K562 (cell line): ENCODE measurements at regions not wholly inside any gene's neighbourhood (a gene's known extent, or its start where the extent isn't known, plus 50 kb on each side); places are given as distances from the start of the nearest gene placed in this dataset.

Source experiments
- ATAC-seq: fragments of 200-7000 bp; cut with Tn5 transposase; 3 replicates; pipeline ENCODE4 v1.9.1; 2020; ENCODE audit warnings: moderate library complexity
- BruUV-seq: library from RNA; stranded (reverse); fragments of 400-500 nt; replicated peaks from 2 replicates; lab custom pipeline; 2021; lab: Mats Ljungman, UMichigan
- CTCF ChIA-PET: fragments of 300-600 bp; formaldehyde crosslinking; extraction: SDS; loops from one replicate; lab custom pipeline; 2021; ENCODE audit warnings: low intra/inter-chr PET ratio; lab: Yijun Ruan, JAX
- POLR2A ChIA-PET: fragments of 300-600, 350-650 bp; sonication (Branson Sonifier 250); formaldehyde crosslinking; extraction: SDS; loops from one replicate; lab custom pipeline; 2021; ENCODE audit warnings: antibody characterized with exemption, inconsistent platforms; lab: Yijun Ruan, JAX
- DNase-seq, 4 experiments: peaks; one replicate each; pipeline versions ENCODE4 v3.0.0 to v3.0.0-alpha.2; 2011 to 2018; ENCODE audit warnings: low spot score in 3 of 4, mixed read lengths in 3 of 4; ENCODE audit errors: extremely low read depth in 1 of 4
- FAIRE-seq: peaks from 2 replicates; lab custom pipeline; 2011; peaks lifted over from hg19 to GRCh38; lab: Jason Lieb, UNC
- H2AFZ ChIP-seq: 2 replicates; pipeline ENCODE4 v1.6.0; 2011; ENCODE audit warnings: low read depth, low read length, control low read depth, inconsistent platforms
- H3K27ac ChIP-seq: fragments of 200-600 bp; 3 replicates; pipeline ENCODE4 v1.8.0; 2011; ENCODE audit warnings: low read depth, mild to moderate bottlenecking, control low read depth, inconsistent platforms, low read length, moderate library complexity, mixed read lengths; ENCODE audit errors: extremely low read depth
- H3K27me3 ChIP-seq, 2 experiments: fragments of 300-600 bp in 1 of 2; 2 replicates in 1 of 2; 3 replicates in 1 of 2; pipeline versions ENCODE4 v1.6.0 to v1.8.0; 2011; ENCODE audit warnings: inconsistent platforms in 2 of 2, low read length in 2 of 2, mild to moderate bottlenecking in 1 of 2, mixed read lengths in 1 of 2, moderate library complexity in 1 of 2; ENCODE audit not compliant: control insufficient read depth in 2 of 2, insufficient read depth in 2 of 2
- H3K36me3 ChIP-seq: fragments of 300-600 bp; 3 replicates; pipeline ENCODE4 v1.8.0; 2011; ENCODE audit warnings: mild to moderate bottlenecking, low read length, inconsistent platforms; ENCODE audit not compliant: control insufficient read depth, insufficient read depth
- H3K4me1 ChIP-seq, 2 experiments: fragments of 200-600 bp in 1 of 2; replicated peaks in 1 of 2; 2 replicates in 1 of 2; 3 replicates in 1 of 2; pipeline versions ENCODE4 v1.5.1 to v1.8.0; 2011; ENCODE audit warnings: inconsistent platforms in 2 of 2, low read length in 2 of 2, mild to moderate bottlenecking in 1 of 2, mixed read lengths in 1 of 2, moderate library complexity in 1 of 2; ENCODE audit not compliant: control insufficient read depth in 2 of 2, insufficient read depth in 2 of 2
- H3K4me2 ChIP-seq: 2 replicates; pipeline ENCODE4 v1.6.1; 2011; ENCODE audit warnings: low read length, control low read depth, inconsistent platforms, mixed read lengths; ENCODE audit not compliant: insufficient read depth
- H3K4me3 ChIP-seq: fragments of 200-600 bp; sonication (generic), shearing (Covaris generic); 2 replicates; pipeline ENCODE4 v1.5.1; 2016; ENCODE audit warnings: control low read depth, inconsistent platforms
- H3K79me2 ChIP-seq: fragments of 200-600 bp; 3 replicates; pipeline ENCODE4 v1.8.0; 2011; ENCODE audit warnings: low read length, inconsistent platforms; ENCODE audit not compliant: control insufficient read depth, insufficient read depth
- H3K9ac ChIP-seq, 2 experiments: 2 replicates each; pipeline versions ENCODE4 v1.6.0 to v1.6.1; 2011; ENCODE audit warnings: low read depth in 2 of 2, low read length in 2 of 2, control low read depth in 1 of 2, inconsistent platforms in 1 of 2, mild to moderate bottlenecking in 1 of 2, mixed read lengths in 1 of 2; ENCODE audit not compliant: insufficient read depth in 1 of 2
- H3K9me1 ChIP-seq: one replicate; pipeline ENCODE4 v1.6.0; 2011; ENCODE audit warnings: inconsistent platforms, mild to moderate bottlenecking, low read length, moderate library complexity; ENCODE audit not compliant: control insufficient read depth, insufficient read depth
- H3K9me3 ChIP-seq: replicated peaks from 2 replicates; pipeline ENCODE4 v1.5.1; 2011; ENCODE audit warnings: low read depth, low read length, inconsistent platforms; ENCODE audit not compliant: control insufficient read depth, insufficient read depth
- H4K20me1 ChIP-seq: replicated peaks from 2 replicates; pipeline ENCODE4 v1.6.1; 2011; ENCODE audit warnings: low read length, inconsistent platforms, mixed read lengths; ENCODE audit not compliant: control insufficient read depth, insufficient read depth
- HDAC3 ChIP-seq: fragments of 450-650 bp; IDR thresholded peaks from 2 replicates; pipeline ENCODE4 v1.6.1; 2018; ENCODE audit warnings: borderline replicate concordance, mild to moderate bottlenecking, moderate library complexity; ENCODE audit not compliant: partially characterized antibody
- MAZ ChIP-seq, 2 experiments: fragments of 450-650 bp in 1 of 2; sonication (generic) in 1 of 2; formaldehyde crosslinking; IDR thresholded peaks in 1 of 2; conservative IDR thresholded peaks in 1 of 2; 2 replicates each; pipeline versions ENCODE4 v1.4.0 to v1.5.0; 2020; ENCODE audit warnings: mild to moderate bottlenecking in 1 of 2, missing genetic modification reagents in 1 of 2
- SMAD3 ChIP-seq: fragments of 450-650 bp; formaldehyde crosslinking; conservative IDR thresholded peaks from 2 replicates; pipeline ENCODE4 v1.4.0; 2020; ENCODE audit warnings: mild to moderate bottlenecking
- ZBED1 ChIP-seq: IDR thresholded peaks from 2 replicates; pipeline ENCODE4 v1.6.1; 2014
- ZC3H4 ChIP-seq: sonication (generic); formaldehyde crosslinking; IDR thresholded peaks from 2 replicates; pipeline ENCODE4 v1.9.0; 2021; ENCODE audit warnings: missing genetic modification reagents, borderline replicate concordance
- ZNF124 ChIP-seq: sonication (generic); formaldehyde crosslinking; IDR thresholded peaks from 2 replicates; pipeline ENCODE4 v1.8.1; 2022; ENCODE audit warnings: missing genetic modification reagents
- ZNF133 ChIP-seq: fragments of 250-450 bp; sonication (Bioruptor Pico); IDR thresholded peaks from 2 replicates; pipeline ENCODE4 v1.4.0; 2020; ENCODE audit warnings: mild to moderate bottlenecking
- ZNF274 ChIP-seq: IDR thresholded peaks from 2 replicates; pipeline ENCODE4 v1.6.1; 2011; ENCODE audit warnings: low read depth, mild to moderate bottlenecking, low read length, moderate library complexity, borderline replicate concordance
- ZNF408 ChIP-seq: fragments of 250-450 bp; sonication (Bioruptor Pico); IDR thresholded peaks from 2 replicates; pipeline ENCODE4 v1.4.0; 2020; ENCODE audit warnings: low read depth, mild to moderate bottlenecking, moderate library complexity
- ZNF561 ChIP-seq: fragments of 450-650 bp; formaldehyde crosslinking; conservative IDR thresholded peaks from 2 replicates; pipeline ENCODE4 v1.4.0; 2020; ENCODE audit warnings: mild to moderate bottlenecking, moderate library complexity
- whole genome bisulfite sequencing: fragments of 100-300 bp; shearing (Covaris generic); methylation state at CpG from one replicate; pipeline ENCODE4 v1.1.6; 2016; ENCODE audit warnings: low coverage, mixed read lengths; ENCODE audit not compliant: insufficient coverage; ENCODE audit errors: missing lambda C conversion rate; 5-methylcytosine and 5-hydroxymethylcytosine counted together
- in situ Hi-C: fragments of 300-500 bp; cut with MboI; formaldehyde crosslinking; loops from 4 replicates; pipeline ENCODE4 v1.15.0; 2018; ENCODE audit warnings: inconsistent platforms, mixed read lengths
- intact Hi-C: fragments of 100-400 bp; cut with micrococcal nuclease; formaldehyde crosslinking; loops from 2 replicates; pipeline ENCODE4 v1.14.2; 2022
- TF ChIP-seq, protein P1 (sequence below): IDR thresholded peaks from 3 replicates; pipeline ENCODE4 v1.6.1; 2011; ENCODE audit warnings: borderline replicate concordance, mild to moderate bottlenecking; ENCODE audit not compliant: insufficient read length, insufficient read depth
- TF ChIP-seq, protein P2 (sequence below): sonication (generic); formaldehyde crosslinking; IDR thresholded peaks from 2 replicates; pipeline ENCODE4 v1.8.1; 2023; ENCODE audit warnings: mild to moderate bottlenecking, missing genetic modification reagents, moderate library complexity
- TF ChIP-seq, protein P3 (sequence below): sonication (generic); formaldehyde crosslinking; IDR thresholded peaks from 2 replicates; pipeline ENCODE4 v1.8.0; 2022; ENCODE audit warnings: missing genetic modification reagents, mild to moderate bottlenecking, moderate library complexity, borderline replicate concordance
- TF ChIP-seq, protein P4 (sequence below): sonication (generic); formaldehyde crosslinking; IDR thresholded peaks from 2 replicates; pipeline ENCODE4 v1.8.0; 2023; ENCODE audit warnings: missing genetic modification reagents, mild to moderate bottlenecking, borderline replicate concordance

DNA sequence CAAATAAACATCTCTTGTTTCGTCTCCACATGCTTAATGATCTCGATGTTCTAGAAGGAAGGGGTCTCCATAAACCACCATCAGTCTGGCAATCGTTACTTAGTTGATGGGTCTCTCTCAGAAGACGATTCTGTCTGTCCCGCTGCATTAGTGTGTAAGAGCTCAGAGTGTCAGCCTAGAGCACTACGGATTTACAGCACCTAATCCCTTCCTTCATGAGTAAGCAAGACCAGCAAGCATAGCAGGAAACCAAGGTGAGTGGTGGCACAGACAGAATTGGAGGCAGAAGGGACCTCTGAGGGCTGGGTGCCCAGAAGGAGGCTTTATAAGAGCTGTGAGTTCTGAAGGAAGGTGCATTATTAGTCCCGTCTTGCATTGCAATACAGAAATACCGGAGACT, 440.1 kb downstream of the RBFOX1 start:
- no peak for DNase-seq
- Histone ChIP-seq H3K27me3 (peaks cover 0 to 4% of the 10 kb centered on the region in 2 experiments; a peak in 1 of 5 replicates), H3K4me2 (no peak overlapping the region), H4K20me1 (no peaks in the 10 kb centered on the region), H3K9me1 (no peaks in the 10 kb centered on the region), H3K4me1 (no peaks in the 10 kb centered on the region), H3K79me2 (no peaks in the 10 kb centered on the region), H3K36me3 (no peaks in the 10 kb centered on the region), H3K9me3 (no peaks in the 10 kb centered on the region), H3K9ac (no peak overlapping the region), H2AFZ (no peak overlapping the region), H3K27ac (no peak overlapping the region), H3K4me3 (no peak overlapping the region)
- POLR2A ChIA-PET, result no interaction called here
- CTCF ChIA-PET, result no interaction called here
- WGBS, result 10% methylated on average over 8 of the region's 8 CpGs
- ATAC-seq, result no peak
- FAIRE-seq, result no peak
- BruUV-seq, result no TSS peak
- in situ Hi-C loops, result no loop called here
- intact Hi-C loops, result no loop called here
- no peak for TF ChIP-seq HDAC3
- TF ChIP-seq, protein P1, sequence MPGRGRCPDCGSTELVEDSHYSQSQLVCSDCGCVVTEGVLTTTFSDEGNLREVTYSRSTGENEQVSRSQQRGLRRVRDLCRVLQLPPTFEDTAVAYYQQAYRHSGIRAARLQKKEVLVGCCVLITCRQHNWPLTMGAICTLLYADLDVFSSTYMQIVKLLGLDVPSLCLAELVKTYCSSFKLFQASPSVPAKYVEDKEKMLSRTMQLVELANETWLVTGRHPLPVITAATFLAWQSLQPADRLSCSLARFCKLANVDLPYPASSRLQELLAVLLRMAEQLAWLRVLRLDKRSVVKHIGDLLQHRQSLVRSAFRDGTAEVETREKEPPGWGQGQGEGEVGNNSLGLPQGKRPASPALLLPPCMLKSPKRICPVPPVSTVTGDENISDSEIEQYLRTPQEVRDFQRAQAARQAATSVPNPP, result no peak
- no peak for TF ChIP-seq ZC3H4
- TF ChIP-seq ZNF561, result no peak
- TF ChIP-seq ZNF124 (CRISPR knock-in tag), result no peak
- no peak for TF ChIP-seq ZBED1
- TF ChIP-seq, protein P2, sequence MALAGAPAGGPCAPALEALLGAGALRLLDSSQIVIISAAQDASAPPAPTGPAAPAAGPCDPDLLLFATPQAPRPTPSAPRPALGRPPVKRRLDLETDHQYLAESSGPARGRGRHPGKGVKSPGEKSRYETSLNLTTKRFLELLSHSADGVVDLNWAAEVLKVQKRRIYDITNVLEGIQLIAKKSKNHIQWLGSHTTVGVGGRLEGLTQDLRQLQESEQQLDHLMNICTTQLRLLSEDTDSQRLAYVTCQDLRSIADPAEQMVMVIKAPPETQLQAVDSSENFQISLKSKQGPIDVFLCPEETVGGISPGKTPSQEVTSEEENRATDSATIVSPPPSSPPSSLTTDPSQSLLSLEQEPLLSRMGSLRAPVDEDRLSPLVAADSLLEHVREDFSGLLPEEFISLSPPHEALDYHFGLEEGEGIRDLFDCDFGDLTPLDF (CRISPR knock-in tag), result no peak
- no peak for TF ChIP-seq ZNF408 (CRISPR knock-in tag)
- no peak for TF ChIP-seq ZNF133 (CRISPR knock-in tag)
- no peak for TF ChIP-seq MAZ (CRISPR knock-in tag; conservative IDR thresholded peaks at IDR 0.05 in 1 of 2, IDR thresholded peaks at IDR 0.05 in 1 of 2)
- no peak for TF ChIP-seq SMAD3 (CRISPR knock-in tag)
- TF ChIP-seq, protein P3, sequence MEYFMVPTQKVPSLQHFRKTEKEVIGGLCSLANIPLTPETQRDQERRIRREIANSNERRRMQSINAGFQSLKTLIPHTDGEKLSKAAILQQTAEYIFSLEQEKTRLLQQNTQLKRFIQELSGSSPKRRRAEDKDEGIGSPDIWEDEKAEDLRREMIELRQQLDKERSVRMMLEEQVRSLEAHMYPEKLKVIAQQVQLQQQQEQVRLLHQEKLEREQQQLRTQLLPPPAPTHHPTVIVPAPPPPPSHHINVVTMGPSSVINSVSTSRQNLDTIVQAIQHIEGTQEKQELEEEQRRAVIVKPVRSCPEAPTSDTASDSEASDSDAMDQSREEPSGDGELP (CRISPR knock-in tag), result no peak
- no peak for TF ChIP-seq ZNF274
- TF ChIP-seq, protein P4, sequence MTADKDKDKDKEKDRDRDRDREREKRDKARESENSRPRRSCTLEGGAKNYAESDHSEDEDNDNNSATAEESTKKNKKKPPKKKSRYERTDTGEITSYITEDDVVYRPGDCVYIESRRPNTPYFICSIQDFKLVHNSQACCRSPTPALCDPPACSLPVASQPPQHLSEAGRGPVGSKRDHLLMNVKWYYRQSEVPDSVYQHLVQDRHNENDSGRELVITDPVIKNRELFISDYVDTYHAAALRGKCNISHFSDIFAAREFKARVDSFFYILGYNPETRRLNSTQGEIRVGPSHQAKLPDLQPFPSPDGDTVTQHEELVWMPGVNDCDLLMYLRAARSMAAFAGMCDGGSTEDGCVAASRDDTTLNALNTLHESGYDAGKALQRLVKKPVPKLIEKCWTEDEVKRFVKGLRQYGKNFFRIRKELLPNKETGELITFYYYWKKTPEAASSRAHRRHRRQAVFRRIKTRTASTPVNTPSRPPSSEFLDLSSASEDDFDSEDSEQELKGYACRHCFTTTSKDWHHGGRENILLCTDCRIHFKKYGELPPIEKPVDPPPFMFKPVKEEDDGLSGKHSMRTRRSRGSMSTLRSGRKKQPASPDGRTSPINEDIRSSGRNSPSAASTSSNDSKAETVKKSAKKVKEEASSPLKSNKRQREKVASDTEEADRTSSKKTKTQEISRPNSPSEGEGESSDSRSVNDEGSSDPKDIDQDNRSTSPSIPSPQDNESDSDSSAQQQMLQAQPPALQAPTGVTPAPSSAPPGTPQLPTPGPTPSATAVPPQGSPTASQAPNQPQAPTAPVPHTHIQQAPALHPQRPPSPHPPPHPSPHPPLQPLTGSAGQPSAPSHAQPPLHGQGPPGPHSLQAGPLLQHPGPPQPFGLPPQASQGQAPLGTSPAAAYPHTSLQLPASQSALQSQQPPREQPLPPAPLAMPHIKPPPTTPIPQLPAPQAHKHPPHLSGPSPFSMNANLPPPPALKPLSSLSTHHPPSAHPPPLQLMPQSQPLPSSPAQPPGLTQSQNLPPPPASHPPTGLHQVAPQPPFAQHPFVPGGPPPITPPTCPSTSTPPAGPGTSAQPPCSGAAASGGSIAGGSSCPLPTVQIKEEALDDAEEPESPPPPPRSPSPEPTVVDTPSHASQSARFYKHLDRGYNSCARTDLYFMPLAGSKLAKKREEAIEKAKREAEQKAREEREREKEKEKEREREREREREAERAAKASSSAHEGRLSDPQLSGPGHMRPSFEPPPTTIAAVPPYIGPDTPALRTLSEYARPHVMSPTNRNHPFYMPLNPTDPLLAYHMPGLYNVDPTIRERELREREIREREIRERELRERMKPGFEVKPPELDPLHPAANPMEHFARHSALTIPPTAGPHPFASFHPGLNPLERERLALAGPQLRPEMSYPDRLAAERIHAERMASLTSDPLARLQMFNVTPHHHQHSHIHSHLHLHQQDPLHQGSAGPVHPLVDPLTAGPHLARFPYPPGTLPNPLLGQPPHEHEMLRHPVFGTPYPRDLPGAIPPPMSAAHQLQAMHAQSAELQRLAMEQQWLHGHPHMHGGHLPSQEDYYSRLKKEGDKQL (CRISPR knock-in tag), result no peak
